GM18951 (cell line): ENCODE measurements at regions not wholly inside any gene's neighbourhood (a gene's known extent, or its start where the extent isn't known, plus 50 kb on each side); places are given as distances from the start of the nearest gene placed in this dataset.
"Not testable (repeated sequence)": the region's sequence is repeated elsewhere in the genome, so short reads cannot be mapped to it uniquely, and the experiment has no call there.

Experiments used
- POLR2A ChIP-seq: IDR thresholded peaks from 4 replicates; pipeline ENCODE4 v1.6.1; 2011; ENCODE audit warnings: mild to moderate bottlenecking; ENCODE audit not compliant: insufficient read length, insufficient read depth; ENCODE audit errors: extremely low read depth
- in situ Hi-C: fragments of 300-500 bp; cut with MboI; formaldehyde crosslinking; loops from one replicate; pipeline ENCODE4 v1.12.0; 2022; ENCODE audit warnings: low sequenced_read_pairs, mixed read lengths, inconsistent platforms; ENCODE audit not compliant: unreplicated experiment

DNA sequence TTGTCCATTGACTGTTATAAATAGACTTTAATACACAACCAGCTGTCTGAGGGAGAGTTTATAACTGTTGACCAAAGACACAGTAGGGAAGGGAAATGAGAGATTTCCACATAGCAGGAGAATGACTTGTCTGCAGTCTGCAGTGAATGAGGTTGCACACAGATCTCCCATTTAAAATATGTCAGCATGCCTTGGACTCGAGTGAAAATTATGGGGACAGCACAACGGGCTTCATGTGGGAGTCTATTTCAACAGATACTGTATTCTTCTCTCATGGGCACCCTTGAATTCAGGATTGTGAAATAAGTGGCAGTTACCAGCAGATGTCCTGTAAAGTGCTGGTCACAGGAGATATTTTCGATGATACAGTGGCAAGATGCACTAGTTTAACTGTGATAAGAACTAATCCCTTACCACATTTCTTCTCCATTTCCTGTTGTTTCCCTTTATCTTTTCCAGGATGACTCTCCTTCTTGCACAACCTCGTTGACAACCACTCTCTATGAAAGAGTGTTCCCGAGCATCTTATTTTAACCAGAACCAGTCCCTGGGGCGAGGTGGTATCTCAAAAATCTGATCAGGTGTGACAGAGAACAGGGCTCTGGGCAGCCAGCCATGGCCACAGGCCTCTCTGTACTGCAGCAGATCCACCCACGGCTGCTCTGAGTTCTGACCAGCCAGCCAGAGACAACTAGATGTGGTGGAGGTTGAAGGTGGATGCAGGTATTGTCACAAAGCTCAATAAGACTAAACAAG is 51.5 kb upstream of the MAP3K1 start:
- TF ChIP-seq POLR2A, result no peak
- in situ Hi-C loops, result no loop called here

DNA sequence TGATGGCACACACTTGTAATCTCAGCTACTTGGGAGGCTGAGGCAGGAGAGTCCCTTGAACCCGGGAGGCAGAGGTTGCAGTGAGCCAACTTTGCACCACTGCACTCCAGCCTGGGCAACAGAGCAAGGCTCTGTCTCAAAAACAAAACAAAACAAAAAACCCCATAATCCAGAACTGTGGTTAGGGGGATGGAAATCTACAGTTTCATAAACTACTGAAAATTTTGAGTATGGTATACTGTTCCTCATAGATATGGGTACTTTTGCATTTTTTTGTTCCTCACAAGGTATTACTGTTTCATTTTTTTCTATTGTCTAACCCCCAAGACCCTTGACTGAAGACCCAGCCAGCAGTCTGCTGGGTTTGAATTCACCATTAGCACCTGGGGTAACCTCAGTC is 52.2 kb upstream of the MAP3K1 start:
- no peak for TF ChIP-seq POLR2A
- in situ Hi-C loops, result no loop called here

DNA sequence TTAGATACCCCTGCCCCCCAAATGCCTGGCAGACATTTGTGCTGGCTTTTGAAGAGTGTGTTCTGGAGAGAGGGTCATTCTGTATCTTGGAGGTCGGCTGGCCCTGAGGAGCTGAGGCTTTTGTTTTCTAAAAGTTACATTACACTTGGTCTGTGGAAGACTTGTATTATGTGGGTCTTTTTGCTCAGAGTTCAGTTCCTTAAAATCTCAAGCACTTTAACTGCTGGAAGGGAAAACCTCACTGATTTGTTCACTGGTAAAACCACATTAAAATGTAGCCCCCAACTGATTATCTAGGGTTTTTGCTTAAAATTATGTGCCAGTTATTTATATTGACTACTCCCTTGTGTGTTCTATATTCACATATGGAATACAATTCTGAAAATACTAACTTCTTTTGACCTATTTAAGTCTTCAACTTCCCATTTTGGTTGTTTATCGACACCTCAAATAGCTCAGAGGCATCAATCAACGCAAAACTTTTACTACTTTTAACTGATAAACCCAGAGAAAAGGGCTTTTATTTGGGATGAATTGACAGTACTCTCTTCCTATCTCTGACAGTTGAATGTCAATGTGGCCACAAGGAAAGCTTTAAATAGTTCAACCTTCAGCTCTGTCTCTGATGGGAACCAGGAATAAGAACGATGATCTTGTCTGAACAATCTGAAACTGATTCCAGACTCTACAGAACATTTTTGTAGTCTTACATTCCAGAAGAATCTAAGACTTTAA is 54.0 kb upstream of the MAP3K1 start:
- in situ Hi-C loops, result no loop called here

DNA sequence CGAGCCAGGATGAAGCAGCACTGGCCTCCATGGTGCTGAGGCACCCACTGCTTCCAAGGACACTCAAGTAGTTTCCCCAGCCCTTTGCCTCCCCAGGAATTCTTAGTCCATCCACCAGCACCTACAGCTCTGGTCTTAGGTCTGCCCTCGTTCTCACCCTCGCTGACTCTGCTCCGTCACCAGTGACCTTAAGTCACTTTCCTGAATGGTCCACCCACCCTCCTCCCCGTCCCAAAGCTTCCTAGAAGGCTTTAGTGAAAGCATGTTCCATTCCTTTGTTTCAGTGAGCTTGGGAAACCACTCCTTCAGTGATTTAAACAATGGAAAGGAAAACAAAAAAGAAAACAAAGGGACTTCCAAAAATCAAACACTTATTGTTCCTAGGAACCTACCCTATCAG is 54.6 kb upstream of the MAP3K1 start:
- TF ChIP-seq POLR2A, result no peak
- in situ Hi-C loops, result no loop called here

More for the DNA sequence above, 54.0 kb upstream of the MAP3K1 start:
- no peak for TF ChIP-seq POLR2A

DNA sequence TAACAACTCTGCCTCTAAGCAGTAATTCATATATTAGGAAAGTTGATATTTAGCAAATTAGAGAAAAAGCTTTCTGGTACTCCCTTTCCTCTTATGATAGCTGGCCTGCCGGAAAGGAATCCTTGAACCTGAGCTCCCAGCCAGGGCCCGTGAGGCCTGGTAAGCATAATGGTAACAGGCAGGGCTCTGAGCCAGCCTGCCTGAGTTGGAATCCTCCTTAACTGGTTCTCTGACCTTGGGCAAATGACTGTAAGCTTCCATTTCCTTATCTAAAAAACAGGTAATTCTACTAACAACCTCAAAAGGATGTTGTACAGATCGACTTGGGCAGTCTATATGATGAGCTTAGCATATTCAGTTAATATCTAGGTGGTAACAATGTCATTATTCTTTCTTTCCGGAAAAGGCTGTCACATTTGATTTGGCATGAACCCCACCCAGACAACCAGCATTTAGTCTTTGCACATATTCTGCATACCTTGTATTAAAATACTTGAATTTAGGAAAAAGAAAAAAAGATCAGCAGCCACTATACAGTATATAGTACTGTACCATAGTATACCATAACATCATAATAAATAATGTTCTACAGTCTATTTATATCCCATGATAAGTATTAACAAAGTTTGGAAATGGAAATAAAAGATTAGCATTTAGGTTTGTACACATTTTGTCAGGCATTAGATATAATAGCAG is 55.7 kb upstream of the MAP3K1 start:
- TF ChIP-seq POLR2A, result no peak
- in situ Hi-C loops, result no loop called here

DNA sequence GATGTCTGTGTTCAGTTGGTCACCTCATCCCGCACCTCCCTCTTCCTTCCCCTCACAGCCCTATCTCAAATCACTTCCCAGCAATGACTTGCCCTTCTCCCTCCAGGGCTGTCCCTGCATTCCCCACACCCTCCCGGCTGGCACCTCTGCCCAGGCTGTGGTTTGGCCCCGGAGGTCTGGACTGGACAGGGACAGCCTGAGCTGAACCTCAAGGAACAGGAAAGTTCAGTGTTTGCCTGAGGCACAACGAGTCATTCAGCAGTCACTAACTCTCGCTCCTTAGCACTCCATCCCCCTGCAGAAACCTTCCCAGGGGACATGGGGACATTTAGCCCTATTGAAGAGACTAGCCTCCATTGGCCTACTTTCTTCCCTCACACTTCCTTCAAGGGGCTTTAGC is 58.3 kb upstream of the MAP3K1 start:
- in situ Hi-C loops, result no loop called here
- TF ChIP-seq POLR2A, result no peak

DNA sequence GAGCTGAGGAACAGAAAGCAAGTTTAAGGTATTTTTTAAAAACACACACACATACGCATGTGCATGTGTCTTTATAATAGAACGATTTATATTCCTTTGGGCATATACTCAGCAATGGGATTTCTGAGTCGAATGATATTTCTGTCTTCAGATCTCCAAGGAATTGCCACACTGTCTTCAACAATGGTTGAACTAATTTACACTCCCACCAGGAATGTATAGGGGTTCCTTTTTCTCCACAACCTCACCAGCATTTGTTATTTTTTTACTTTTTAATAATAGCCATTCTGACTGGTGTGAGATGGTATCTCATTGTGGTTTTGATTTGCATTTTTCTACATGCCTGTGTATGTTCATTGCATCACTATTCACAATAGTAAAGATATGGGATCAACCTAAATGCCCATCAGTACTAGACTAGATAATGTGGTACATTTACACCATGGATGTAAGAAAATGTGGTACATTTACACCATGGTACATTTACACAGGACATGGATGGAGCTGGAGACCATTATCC is 60.3 kb upstream of the MAP3K1 start:
- in situ Hi-C loops, result no loop called here
- TF ChIP-seq POLR2A, result no peak

DNA sequence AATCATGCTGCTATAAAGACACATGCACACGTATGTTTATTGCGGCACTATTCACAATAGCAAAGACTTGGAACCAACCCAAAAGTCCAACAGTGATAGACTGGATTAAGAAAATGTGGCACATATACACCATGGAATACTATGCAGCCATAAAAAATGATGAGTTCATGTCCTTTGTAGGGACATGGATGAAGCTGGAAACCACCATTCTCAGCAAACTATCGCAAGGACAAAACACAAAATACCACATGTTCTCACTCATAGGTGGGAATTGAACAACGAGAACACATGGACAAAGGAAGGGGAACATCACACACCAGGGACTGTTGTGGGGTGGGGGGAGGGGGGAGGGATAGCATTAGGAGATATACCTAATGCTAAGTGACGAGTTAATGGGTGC is 61.8 kb upstream of the MAP3K1 start:
- in situ Hi-C loops, result not testable (repeated sequence)

DNA sequence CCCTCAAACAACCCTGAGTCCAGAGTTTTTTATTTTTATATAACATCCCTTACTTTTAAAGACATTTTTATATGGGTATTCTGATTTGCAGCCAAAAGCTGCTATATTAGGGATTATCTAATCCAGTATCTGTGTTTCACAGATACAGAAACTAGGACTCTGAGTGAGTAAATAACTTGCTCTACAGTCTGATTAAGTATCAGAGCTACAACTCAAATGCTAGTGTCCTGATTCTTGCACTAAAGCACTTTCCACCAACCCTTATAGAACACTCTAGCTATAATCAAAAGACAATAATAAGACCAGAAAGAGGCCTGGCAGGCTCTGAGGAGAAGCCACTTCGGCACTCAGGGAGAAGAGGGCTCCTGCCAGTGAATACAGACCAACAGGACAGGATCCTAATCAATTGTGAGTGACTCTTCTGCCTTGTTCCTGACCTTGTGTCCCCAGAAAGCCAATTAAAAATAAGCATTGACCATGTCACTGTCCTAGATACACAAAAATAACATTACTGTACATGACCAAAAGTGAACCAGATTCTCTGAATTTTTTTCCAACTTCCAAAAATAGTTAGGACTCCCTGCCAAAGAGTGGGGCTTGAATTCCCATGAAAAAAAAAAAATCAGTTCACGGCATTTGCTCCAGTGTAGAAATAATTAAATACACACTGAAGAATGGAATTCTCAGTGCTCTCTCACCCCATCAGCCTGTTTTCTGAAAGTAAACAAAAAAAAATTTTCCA is 63.6 kb upstream of the MAP3K1 start:
- in situ Hi-C loops, result no loop called here
- TF ChIP-seq POLR2A, result no peak

DNA sequence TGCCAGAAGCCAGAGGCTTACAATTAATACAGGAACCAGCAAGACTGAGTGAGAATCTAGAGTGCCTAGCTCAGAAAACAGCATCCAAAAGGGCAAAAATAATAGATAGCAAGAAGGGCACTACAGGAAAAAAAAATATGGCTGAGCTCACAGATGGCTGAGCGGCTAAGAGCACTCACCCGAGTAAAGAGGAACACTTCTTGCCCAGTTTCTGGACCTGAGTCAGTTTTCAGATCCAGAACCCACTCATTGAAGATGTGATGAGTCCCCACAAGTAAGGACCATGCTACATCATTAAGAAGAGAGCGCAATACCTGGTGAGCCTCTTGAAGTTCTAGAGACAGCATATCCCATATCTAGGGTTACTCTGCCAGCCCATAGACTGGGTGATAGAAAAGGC is 65.5 kb upstream of the MAP3K1 start:
- no peak for TF ChIP-seq POLR2A

DNA sequence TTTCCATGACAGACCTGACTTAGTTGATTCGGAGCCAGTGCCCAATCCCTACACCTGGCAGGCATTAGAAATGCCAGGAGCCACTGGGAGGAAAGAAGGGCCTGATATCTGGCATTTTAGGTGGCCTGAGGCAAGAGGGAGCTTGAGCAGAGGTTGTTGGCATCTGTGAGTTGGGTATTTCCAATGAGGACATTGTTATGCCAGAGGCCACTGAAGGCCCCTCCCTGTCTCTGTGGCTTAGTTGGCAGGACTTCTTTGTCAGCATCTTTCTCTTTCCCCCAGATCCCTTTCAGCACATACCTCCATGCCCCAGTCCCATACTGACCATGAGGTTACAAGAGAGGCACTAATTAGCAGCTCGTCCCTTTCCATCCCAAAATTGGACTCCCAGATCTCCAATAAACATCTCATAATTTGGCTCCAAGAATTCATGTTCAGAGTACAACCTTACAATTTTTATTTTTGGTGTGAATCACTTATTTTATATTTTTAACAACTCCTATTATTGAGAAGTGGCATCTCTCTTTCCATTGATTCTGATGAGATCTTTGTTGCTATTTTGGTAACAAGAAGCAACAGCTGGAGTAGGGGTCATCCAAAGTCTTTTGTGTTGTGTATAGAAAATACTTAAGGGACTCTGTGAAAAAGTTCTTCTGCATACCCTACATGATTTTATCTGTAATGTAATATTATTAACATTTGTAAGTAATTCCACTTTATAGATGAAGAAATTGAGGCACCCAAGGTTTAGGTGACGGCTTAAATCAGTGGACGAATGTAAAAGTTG is 68.6 kb upstream of the MAP3K1 start:
- in situ Hi-C loops, result no loop called here
- TF ChIP-seq POLR2A, result no peak

More for the DNA sequence above, 65.5 kb upstream of the MAP3K1 start:
- in situ Hi-C loops, result no loop called here

DNA sequence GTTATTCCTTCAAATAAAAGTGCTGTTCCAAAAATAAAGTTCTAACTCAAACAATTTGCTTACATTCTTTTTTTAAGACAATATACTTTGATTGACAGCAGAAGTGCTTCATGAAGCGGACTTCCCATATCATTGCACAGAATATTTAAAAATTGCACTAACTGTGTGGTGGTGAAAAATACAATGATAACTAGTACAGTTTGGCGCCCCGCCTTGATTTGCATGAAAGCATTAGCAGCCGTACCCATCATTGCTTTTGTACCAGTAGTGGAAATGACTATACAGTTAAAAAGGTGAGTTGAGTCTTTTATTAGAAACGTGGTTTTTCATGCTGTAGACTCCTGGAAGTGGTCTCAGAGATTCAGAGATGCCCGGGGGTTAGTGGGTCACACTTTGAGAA is 69.5 kb upstream of the MAP3K1 start:
- in situ Hi-C loops, result no loop called here

More for the DNA sequence above, 69.5 kb upstream of the MAP3K1 start:
- no peak for TF ChIP-seq POLR2A
